GM18507 (cell line): ENCODE measurements at regions not wholly inside any gene's neighbourhood (a gene's known extent, or its start where the extent isn't known, plus 50 kb on each side); places are given as distances from the start of the nearest gene placed in this dataset.

Experiments used
- DNase-seq: peaks from one replicate; pipeline ENCODE4 v3.0.0; 2011; ENCODE audit warnings: low read depth; ENCODE audit not compliant: insufficient read length; ENCODE audit errors: extremely low spot score
- FAIRE-seq: peaks from 2 replicates; lab custom pipeline; 2011; peaks lifted over from hg19 to GRCh38; lab: Jason Lieb, UNC

DNA sequence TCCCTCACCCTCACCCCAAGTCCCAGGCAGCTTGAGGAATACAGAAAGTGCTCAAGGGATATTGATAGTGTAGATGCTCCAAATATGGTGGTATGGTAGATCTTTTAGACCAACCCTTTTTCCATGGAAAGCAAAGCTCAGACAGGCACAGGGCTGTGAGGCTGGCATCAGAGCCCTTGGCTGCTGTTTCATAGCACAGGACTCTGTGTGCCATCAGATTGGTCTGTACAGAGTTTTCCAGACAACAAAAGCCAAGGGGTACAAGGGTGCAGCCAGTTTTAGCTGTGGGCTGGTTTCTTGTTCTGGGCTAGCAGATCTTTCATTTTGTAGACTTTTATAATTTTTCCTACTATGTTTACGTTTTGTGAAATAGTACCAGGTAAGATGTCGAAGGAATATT, 296.9 kb upstream of the TNP1 start:
- FAIRE-seq = no peak
- no peak for DNase-seq

DNA sequence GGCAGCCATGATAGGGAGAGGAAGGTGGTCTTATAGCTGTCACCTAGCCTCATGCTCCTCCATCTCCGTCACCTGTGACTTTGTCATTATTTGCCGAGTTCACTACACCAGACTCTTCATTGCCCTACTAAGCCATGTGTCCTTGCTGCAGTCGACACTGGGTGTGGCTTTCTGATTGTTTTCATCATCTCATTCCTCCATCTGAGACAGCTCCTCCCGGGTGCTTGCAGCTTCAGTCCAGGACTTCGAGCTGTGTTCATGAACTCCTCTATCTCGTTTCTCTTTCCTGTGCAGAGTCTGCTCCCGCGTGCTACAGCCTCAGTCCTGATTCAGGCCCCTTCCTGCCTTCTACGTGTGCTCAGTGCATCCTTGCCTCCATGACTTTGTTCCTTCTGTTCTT, 295.1 kb upstream of the TNP1 start:
- no peak for FAIRE-seq
- no peak for DNase-seq

DNA sequence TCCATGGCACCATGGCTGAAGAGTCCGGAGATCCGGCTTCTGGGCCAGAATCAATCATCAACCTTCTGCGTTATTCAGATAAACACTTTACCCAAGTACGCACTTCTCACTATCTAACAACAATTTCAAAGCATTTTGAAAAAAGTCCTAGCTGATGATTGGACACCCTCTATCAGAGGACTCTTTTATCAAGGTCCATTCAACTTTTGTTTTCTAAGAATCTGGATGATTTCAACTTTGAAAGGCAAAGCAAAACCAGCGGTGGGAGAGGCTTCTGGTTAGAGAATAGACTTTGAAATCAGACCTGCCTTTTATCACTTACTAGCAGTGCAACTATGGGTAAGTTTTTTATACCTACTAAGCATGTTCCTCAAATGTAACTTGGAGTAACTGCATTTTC, 293.6 kb upstream of the TNP1 start:
- FAIRE-seq = no peak
- no peak for DNase-seq

DNA sequence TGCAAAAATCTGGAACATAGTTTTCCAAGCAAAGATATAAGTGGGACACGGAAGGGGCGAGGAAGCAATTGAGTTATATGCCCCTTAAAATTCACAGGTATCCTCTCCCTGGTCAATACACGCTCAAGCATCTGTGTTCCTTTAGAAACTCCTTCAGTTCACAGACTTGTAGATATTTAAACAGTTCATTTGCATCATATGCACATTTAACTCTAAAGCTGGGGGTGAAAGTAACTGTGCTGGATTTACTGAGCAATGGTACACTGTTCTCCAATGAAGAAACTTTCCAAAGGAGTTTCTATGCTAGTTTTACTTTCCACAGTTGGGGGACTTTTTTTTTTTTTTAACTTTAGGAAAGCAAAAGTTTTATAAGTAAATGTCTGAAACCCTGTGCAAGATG, 293.0 kb upstream of the TNP1 start:
- FAIRE-seq (no peak), DNase-seq (no peak)

DNA sequence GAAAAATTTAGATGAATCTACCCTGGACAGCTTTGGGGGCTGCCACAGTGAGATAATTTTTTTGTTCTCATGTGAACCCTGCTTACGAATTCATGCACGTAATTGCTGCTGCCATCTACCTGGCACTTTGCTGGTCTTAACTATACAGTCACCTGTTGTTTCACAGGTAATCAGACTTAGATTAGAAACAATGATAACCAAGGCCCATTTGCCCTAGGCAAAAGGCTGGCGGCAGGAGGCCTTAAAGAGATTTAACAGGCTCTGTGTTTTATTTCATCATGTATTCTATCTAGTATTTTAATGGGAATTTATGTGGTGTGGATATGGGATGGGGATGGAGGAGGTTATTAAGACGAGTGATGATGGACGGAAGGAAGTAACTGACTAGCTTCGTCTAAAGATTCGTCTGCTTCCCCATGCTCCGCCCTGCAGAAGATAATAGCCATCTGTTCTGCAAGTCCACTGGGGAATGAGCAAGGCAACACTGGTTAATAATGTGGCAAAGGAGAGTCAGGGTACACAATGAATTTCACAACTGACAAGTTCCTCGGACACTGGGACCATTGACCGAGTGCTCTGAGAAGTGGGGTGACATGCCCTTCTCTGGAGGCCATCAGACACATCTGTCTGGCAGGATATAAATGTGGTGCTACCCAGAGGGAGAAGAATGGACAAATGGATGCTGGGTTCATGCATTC, 291.8 kb upstream of the TNP1 start:
- FAIRE-seq = no peak
- no peak for DNase-seq

DNA sequence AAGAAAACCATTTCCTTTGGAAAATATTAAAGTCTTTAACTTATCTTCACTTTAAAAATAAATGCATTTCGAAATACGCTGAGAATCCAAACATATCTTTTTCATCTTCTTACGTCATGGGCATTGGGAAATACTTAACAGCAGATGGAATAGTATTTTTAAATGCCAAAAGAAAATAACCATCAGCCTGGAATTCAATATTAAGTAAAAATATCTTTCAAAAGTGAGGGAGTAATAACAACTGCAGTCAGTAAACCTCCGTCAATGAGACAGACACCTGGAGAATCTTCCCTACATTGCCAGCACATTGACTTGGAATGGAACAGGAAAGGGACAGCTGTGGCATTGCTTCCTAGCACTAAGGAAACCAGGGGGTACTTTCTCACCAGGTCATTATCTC, 290.4 kb upstream of the TNP1 start:
- no peak for DNase-seq
- no peak for FAIRE-seq

DNA sequence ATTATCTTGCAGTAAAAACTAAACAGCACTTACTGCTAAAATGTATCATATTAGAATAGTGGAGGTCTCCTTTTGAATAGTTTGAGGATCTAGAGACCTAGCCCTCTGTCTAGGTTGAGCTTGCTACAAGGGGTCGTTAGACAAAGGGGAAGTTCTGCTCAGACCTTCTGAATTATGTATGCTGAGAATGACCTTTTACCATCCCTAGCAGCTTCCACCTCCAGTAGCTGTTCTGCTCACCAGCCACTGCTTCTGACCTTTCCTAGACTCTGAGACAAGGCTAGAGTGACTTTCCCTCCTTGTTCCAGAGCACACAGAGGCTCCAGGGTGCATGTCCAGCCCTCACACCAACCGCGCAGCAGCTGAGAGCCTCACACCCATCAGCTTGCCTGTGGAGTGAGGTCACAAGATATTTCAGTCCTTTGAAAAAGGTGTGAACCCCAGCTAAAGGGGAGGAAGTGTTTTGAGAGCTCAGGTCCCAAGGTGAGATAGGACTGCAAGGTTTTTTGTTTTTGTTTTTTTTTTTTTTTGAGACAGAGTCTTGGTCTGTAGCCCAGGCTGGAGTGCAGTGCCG, 289.3 kb upstream of the TNP1 start:
- DNase-seq (no peak), FAIRE-seq (no peak)

DNA sequence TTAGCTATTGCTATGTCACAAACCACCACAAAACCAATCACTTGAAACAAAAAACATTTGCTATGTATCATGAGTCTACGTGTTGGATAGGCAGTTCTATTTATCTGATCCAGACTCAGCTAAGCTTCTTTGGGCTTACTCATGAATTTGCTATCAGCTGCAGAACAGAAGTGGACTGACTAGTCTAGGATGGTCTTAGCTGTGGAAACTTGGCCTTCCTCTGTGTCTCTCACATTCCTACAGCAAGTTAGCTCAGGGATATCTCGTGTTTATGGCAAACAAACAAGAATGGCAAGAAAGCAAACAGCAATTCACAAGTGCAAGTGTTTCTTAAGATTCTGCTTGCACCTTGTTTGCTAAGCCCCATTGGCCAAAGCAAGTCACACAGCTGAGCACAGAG, 288.0 kb upstream of the TNP1 start:
- DNase-seq (no peak), FAIRE-seq (no peak)

DNA sequence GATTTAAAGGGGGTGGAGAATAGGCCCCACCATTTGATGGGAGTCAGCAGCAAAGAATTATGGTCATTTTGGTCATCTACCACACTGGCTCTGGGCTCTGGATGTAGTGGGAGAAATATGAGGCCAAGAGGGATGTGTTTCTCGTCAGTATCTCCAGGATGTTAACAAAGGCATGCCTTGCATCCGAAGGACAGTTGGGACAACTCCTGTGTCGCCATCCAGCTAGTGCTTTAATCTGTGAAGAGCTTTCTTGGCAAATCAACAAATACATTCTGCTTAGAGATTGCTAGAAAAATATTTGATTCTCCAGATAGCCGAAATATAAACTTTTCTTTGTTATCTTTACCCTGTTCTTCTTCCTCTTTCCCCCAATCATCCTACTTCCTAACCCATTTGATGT, 287.1 kb upstream of the TNP1 start:
- no peak for FAIRE-seq

DNA sequence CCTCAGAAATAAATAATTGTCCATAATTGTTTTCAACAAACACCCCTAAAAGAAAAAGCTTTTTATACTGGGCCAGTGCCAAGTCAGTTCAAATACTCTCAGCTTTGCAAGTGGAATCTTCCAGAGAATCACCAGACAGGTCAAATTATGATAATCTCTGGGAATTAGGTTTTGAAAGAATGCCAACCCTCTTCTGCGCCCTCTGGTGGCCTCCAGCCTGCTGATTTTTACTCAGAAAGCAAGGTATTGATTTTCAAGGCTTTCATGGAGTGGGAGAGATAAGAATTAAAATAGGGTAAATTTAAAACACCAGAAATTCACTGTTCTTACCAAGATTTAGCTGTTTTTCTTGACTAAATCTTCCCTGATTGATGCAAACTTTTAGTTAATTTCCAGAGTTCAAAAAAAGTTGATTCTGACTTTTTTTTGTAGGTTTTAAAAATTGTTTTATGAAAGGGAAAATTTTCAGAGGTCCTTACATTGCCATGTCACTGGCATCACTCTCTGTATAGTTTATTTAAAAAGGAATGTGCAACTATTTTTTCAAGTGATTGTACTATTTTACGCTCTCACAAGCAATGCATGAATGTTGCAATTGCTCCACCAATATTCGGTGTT, 282.9 kb upstream of the TNP1 start:
- DNase-seq (no peak), FAIRE-seq (peak; percentile 36)

More for the DNA sequence above, 287.1 kb upstream of the TNP1 start:
- DNase-seq = no peak

DNA sequence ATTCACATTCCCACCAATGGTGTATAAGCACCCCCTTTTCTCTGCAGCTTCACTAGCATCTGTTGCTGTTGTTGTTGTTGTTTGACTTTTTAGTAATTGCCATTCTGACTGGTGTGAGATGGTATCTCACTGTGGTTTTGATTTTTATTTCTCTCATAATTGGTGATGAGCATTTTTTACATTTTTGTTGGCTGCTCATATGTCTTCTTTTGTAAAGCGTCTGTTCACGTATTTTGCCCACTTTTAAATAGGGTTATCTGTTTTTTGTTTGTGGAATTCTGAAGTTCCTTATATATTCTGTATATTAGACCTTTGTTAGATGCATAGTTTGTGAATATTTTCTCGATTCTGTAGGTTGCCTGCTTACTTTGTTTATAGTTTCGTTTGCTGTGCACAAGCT, 278.4 kb upstream of the TNP1 start:
- DNase-seq = no peak
- FAIRE-seq = no peak

DNA sequence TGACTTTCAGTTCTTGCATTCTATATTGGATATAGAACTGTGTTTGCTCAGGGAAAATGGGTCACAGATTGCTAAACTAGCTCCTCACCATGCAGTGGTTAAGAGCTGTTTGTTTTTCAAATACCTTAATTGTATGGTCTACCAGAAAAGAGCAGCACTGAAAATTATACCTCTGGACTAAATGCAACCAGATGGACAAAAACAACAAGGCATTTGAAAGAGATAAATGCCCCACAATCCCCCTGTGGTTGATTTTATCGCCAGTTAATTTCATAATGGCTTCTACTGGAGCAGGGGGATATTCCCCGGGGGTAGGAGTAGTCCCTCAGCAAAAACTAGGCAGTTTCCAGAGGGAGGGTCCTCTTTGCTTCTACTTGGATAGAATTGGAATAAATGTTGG, 267.9 kb upstream of the TNP1 start:
- no peak for FAIRE-seq
- DNase-seq = no peak

DNA sequence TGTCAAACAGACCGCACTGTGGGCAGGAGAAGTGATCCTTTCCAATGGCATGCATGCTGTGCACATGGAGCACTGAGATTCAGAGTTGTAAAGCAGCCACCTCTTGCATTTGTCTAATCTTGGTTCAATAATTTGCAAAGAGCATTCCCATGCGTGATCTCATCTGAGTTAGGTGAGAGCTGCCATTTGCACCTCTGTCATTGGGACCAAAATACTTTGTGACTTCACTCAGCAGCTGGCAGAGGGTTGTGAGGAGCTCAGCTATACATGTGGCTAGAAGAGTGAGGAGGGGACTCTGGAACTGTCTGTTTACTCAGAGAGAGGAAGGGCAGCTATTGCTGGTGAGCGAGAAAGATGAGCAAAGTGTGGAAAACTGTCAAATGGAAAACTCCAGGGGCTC, 265.1 kb upstream of the TNP1 start:
- DNase-seq (no peak), FAIRE-seq (no peak)

DNA sequence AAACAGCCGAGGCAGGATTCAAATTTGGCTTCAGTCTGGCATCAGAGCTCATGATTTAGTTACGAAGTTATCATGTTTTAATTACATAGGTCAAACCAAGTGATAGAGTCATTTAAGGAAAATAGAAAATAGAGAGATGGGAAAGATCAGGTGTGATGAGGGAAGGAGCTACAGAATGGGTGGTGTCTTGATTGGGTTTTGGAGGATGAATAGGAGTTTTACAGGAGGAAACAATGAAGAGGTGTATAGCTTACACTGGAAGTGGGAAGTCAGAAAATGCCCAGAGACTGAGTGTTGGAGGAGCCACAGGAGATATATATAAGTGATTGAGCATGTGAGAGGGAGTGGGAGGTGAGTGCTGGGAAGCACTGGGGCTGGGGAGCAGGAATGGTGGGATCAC, 264.2 kb upstream of the TNP1 start:
- FAIRE-seq = no peak

DNA sequence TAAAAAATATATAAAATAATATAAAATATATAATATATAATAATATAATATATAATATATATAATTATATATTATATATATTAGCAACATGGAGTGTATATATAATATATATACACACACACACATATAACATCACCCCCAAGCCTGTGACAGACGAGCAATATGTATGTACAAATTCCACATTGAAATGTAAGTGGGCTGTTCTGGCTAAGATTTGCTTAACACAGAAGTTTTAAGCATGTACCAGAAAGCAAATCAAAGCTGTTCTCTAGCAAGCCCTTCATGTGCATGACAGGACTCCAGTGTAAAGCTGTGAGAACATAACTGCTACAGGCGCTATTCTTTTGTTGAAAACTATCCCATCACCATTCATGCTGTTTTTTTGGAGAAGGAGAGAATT, 261.7 kb upstream of the TNP1 start:
- FAIRE-seq = no peak

More for the DNA sequence above, 264.2 kb upstream of the TNP1 start:
- no peak for DNase-seq

DNA sequence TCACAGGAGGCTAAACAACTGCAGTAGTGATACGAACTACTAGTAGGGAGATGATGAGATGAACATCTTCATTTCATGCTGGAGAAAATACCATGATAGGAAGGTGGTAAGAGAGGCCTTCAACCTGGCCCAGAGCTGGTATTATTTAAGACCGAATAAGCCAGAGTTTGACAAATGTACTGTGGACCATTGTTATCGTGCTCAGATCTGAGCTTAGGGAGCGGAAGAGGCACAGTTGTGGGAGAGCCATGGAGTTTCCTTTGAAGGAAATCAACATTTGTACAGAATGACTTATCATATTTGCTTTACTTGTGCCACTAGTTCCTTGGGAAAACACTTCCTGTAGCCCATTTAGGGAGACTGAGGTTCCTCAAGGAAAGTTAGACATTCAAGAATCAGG, 260.6 kb upstream of the TNP1 start:
- DNase-seq (no peak), FAIRE-seq (no peak)

More for the DNA sequence above, 261.7 kb upstream of the TNP1 start:
- DNase-seq = no peak

DNA sequence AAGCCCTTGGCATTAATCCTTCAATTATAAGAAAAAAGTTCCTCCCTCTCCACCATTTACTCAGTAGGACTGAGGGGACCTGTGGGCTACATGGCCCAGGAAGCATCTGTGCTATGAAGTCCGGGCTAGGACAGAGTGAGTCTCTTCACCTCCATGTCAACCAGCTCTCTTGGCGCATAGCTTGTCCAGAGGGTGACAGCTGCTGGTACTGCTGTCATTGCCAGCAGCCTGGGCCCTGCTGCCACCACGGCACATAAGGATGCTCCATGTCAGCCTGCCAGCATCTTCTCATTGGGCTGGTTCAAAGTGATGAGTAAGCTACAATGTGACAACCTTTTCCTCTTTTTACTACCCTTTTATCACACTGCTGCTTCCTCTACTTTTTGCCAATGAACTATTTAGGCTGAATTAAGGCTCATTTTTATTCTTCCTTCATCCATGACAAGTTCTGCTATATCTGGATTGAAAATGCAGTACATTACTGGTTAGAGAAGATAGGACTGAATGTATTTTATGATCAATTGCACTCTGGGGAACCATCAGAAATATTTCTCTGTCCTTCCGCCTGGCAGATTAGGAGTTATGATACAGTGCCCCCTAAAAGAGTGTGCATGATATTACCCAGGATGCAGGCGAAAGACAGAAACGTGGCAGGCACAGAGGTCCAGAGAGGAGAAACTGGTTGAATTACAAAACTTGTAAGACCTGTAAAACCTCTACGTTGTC, 258.9 kb upstream of the TNP1 start:
- DNase-seq (no peak), FAIRE-seq (no peak)

DNA sequence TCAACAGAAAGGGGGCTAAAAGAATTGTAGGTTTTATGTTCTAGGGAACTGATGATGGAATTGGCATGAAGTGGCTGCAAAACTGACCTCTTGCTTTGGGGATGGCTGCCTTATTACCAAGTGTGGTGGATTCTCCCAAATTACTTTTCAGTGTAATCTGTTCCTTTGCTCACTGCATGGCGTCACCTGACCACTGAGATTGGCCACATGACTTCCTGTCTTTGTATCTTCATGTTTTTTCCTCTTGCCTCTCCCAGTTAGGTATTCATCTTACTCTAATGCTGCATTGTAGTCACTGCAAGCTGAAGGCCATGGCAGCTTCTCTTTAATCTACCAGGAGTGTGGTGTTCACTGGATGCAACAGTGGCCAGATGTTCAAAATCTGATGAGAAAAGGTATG, 257.7 kb upstream of the TNP1 start:
- FAIRE-seq = no peak

DNA sequence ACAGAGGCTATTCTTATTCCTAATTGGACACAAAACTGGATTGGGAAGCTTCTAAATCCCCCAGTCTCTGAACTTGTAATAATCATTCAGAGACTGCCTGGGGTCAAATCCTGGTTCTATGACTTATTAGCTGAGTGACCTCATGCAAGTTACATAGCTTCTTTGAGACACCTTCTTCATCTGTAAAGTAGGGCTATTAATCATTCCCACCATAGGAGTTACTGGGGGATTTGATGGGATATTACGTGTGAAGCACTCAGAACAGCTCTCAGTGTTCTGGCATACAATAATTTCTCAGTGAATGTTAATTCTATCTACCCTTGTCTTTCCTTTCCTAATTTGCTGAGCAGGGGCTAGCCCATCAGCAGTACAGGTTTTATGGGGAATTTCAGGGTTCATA, 256.7 kb upstream of the TNP1 start:
- DNase-seq = no peak
- no peak for FAIRE-seq

More for the DNA sequence above, 257.7 kb upstream of the TNP1 start:
- no peak for DNase-seq

DNA sequence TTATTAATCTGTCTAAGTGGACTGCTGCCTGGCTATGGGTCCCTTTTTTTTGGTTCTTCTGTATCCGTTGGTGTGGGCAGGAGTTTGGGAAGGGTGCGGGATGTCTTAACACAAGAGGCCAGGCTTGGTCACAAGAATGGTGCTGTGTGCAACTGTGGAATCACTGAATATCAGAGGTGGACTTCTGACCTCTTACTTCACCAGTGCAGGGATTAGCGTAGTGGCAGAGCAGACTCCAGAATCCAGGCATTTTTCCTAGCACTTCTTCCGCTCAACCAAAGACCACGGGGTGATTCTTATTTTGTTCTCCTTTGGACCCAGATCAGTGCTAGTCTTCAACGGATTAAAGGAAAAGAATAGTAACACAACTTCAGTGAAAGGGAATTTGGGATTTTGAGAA, 254.3 kb upstream of the TNP1 start:
- DNase-seq = no peak
- FAIRE-seq = no peak

DNA sequence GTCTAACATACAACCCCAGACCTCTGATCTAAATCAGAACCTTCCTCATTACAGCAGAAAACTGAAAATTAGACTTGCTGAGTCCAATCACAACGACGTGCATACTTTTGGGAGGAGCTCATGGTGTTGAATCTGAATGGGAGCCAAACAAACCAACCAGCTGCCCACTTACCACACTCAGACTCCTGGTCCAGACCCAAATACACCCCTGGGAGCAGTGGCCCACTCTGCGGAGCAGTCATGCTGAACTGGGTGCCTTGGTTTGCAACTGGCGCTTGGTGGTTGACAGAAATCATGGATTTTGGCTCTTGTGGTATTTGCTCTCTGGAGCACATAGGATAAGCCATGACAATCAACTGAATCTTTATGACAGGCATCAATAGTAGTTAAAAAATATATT, 253.6 kb upstream of the TNP1 start:
- no peak for FAIRE-seq

More for the DNA sequence above, 253.6 kb upstream of the TNP1 start:
- DNase-seq = no peak
